HG03342 (cell line): ENCODE measurements at regions not wholly inside any gene's neighbourhood (a gene's known extent, or its start where the extent isn't known, plus 50 kb on each side); places are given as distances from the start of the nearest gene placed in this dataset.

ENCODE experiments used
- ATAC-seq: cut with Tn5 transposase; IDR thresholded peaks from one replicate; pipeline ENCODE4 v1.9.1; 2021; ENCODE audit warnings: mild to moderate bottlenecking, moderate library complexity; ENCODE audit not compliant: unreplicated experiment

GRCh38 chr10:94279835-94280709 lies 82.7 kb downstream of the NOC3L start:
- ATAC-seq, result peak; percentile 87

GRCh38 chr10:94281654-94282053 lies 81.1 kb downstream of the NOC3L start:
- no peak for ATAC-seq

GRCh38 chr10:94282369-94282768 lies 80.4 kb downstream of the NOC3L start:
- no peak for ATAC-seq
